ENCODE measurements at regions not wholly inside any gene's neighbourhood (a gene's known extent, or its start where the extent isn't known, plus 50 kb on each side); places are given as distances from the start of the nearest gene placed in this dataset.

GRCh38 chr12:130286741-130287440, 50.8 kb upstream of the PIWIL1 start:
- Mint-ChIP-seq H3K4me1 (no peaks in the 10 kb centered on the region), H3K9me3 (peaks cover 25% of the 10 kb centered on the region), H3K27ac (no peak overlapping the region), H3K4me3 (no peak overlapping the region), H3K36me3 (ENCODE audit: low read depth) (no peaks in the 10 kb centered on the region), H3K27me3 (peaks cover 9% of the 10 kb centered on the region)
- DNase-seq (no peak), ATAC-seq (no peak)
